Endodermal cell (in vitro differentiated cells): ENCODE measurements at regions not wholly inside any gene's neighbourhood (a gene's known extent, or its start where the extent isn't known, plus 50 kb on each side); places are given as distances from the start of the nearest gene placed in this dataset.

Experiments used
- DNase-seq: peaks from one replicate; pipeline ENCODE4 v3.0.0-alpha.2; 2017
- H3K27ac ChIP-seq: 2 replicates; pipeline ENCODE4 v1.5.1; 2013; ENCODE audit warnings: mild to moderate bottlenecking, low read depth, low read length, moderate library complexity
- H3K27me3 ChIP-seq: 2 replicates; pipeline ENCODE4 v1.6.1; 2013; ENCODE audit warnings: mild to moderate bottlenecking, low read length, moderate library complexity; ENCODE audit not compliant: insufficient read depth, control insufficient read depth, poor library complexity, severe bottlenecking
- H3K36me3 ChIP-seq: 2 replicates; pipeline ENCODE4 v1.7.0; 2013; ENCODE audit warnings: mild to moderate bottlenecking, low read length, moderate library complexity; ENCODE audit not compliant: control insufficient read depth, insufficient read depth
- H3K4me1 ChIP-seq: one replicate; pipeline ENCODE4 v1.7.0; 2013; ENCODE audit warnings: low read length; ENCODE audit not compliant: control insufficient read depth, insufficient read depth
- H3K4me3 ChIP-seq: 2 replicates; pipeline ENCODE4 v1.5.1; 2013; ENCODE audit warnings: mild to moderate bottlenecking, low read length, moderate library complexity
- H3K9ac ChIP-seq: 2 replicates; pipeline ENCODE4 v1.6.1; 2013; ENCODE audit warnings: mild to moderate bottlenecking, low read length, moderate library complexity; ENCODE audit not compliant: poor library complexity, severe bottlenecking; ENCODE audit errors: extremely low read depth
- H3K9me3 ChIP-seq: 2 replicates; pipeline ENCODE4 v1.6.1; 2013; ENCODE audit warnings: mild to moderate bottlenecking, low read length, moderate library complexity; ENCODE audit not compliant: control insufficient read depth
- H3K27ac Mint-ChIP-seq: 2 replicates; pipeline ENCODE4 v1.8.0; 2020; ENCODE audit warnings: mixed read lengths
- H3K27me3 Mint-ChIP-seq: 2 replicates; pipeline ENCODE4 v1.8.0; 2021; ENCODE audit warnings: mild to moderate bottlenecking, mixed read lengths; ENCODE audit not compliant: insufficient read depth
- H3K36me3 Mint-ChIP-seq: 2 replicates; pipeline ENCODE4 v1.8.0; 2020; ENCODE audit warnings: low read depth, mixed read lengths
- H3K4me1 Mint-ChIP-seq: 2 replicates; pipeline ENCODE4 v1.8.0; 2020; ENCODE audit warnings: mixed read lengths
- H3K4me3 Mint-ChIP-seq: 2 replicates; pipeline ENCODE4 v1.8.0; 2020; ENCODE audit warnings: mild to moderate bottlenecking, moderate library complexity, mixed read lengths
- H3K9me3 Mint-ChIP-seq: 2 replicates; pipeline ENCODE4 v1.8.0; 2020; ENCODE audit warnings: mild to moderate bottlenecking, mixed read lengths
- WGBS, 2 experiments: methylation state at CpG; one replicate each; pipeline versions ENCODE4 v1.1.5 to v1.1.7; 2013; ENCODE audit warnings: missing lambda C conversion rate in 2 of 2, mixed read lengths in 1 of 2; ENCODE audit not compliant: insufficient coverage in 1 of 2, insufficient read length in 1 of 2; 5-methylcytosine and 5-hydroxymethylcytosine counted together
- TF ChIP-seq, protein P1 (sequence below): fragments of 200-600 bp; sonication (generic); conservative IDR thresholded peaks from 2 replicates; pipeline ENCODE4 v1.5.0; 2021; ENCODE audit warnings: antibody characterized with exemption, mild to moderate bottlenecking

DNA sequence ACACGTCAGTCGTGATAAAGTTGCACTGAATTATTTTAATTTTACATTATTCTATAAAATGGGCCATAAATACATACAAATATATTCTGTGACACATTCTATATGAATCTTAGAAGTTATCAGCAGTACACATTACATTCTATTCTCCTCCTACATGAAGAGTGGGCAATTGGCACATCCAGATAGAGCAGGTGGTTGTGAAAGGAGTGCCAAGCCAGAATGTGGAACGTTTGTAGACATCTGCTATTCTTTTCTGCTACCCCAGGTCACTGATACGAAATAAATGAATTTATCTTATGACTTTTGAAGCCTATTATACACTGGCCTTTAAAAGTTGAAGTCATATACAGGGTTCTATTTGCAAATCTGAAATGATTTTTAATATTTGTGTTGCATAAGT lies 373.2 kb downstream of the PCDH17 start:
- no peaks in the 10 kb centered on the region for H3K27me3 Mint-ChIP-seq
- H3K4me3 Mint-ChIP-seq = no peak overlapping the region
- Histone ChIP-seq H3K4me1 (no peaks in the 10 kb centered on the region), H3K9me3 (no peaks in the 10 kb centered on the region), H3K9ac (no peak overlapping the region), H3K27ac (no peak overlapping the region), H3K4me3 (no peak overlapping the region), H3K36me3 (no peaks in the 10 kb centered on the region), H3K27me3 (no peaks in the 10 kb centered on the region)
- H3K4me1 Mint-ChIP-seq = no peaks in the 10 kb centered on the region
- no peaks in the 10 kb centered on the region for H3K36me3 Mint-ChIP-seq
- no peaks in the 10 kb centered on the region for H3K9me3 Mint-ChIP-seq
- H3K27ac Mint-ChIP-seq = no peak overlapping the region
- DNase-seq = no peak
- 88% methylated on average over 2 of the region's 4 CpGs; no CpG with 5 or more reads in 1 of the 2 experiments for WGBS, 2 experiments
- TF ChIP-seq, protein P1, sequence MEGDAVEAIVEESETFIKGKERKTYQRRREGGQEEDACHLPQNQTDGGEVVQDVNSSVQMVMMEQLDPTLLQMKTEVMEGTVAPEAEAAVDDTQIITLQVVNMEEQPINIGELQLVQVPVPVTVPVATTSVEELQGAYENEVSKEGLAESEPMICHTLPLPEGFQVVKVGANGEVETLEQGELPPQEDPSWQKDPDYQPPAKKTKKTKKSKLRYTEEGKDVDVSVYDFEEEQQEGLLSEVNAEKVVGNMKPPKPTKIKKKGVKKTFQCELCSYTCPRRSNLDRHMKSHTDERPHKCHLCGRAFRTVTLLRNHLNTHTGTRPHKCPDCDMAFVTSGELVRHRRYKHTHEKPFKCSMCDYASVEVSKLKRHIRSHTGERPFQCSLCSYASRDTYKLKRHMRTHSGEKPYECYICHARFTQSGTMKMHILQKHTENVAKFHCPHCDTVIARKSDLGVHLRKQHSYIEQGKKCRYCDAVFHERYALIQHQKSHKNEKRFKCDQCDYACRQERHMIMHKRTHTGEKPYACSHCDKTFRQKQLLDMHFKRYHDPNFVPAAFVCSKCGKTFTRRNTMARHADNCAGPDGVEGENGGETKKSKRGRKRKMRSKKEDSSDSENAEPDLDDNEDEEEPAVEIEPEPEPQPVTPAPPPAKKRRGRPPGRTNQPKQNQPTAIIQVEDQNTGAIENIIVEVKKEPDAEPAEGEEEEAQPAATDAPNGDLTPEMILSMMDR = no peak

DNA sequence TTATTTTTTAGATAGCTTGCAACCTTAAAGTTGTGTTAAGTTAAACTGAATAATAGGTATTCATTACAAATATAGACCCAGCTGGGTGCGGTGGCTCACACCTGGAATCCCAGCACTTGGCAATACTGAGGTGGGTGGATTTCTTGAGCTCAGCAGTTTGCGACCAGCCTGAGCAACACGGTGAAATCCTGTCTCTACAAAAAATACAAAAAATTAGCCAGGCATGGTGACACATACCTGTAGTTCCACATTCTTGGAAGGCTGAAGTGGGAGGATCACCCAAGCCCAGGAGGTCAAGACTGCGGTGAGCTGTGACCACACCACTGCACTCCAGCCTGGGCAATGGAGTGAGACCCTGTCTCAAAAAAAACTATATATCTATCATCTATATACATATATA lies 386.5 kb downstream of the PCDH17 start:
- H3K4me1 ChIP-seq = no peaks in the 10 kb centered on the region
- WGBS, 2 experiments = 76 to 100% methylated on average over 3 to 4 of the region's 4 CpGs

DNA sequence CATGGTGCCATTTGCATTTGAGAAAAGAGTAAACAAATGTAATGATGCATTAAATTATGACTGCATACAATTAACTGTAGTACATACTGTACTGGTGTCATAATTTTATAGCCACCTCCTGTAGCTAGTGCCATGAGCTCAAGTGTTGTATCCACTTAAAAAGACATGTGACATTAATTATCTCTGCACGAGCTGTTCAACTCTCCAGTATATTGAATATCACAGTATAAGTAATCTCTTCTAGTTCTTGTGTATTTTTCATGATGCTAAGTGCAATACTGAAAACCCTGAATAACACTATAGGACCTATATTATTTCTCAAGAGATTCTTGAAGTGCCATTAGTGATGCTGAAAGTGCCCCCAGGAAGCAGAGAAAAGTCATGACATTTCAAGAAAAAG lies 387.3 kb downstream of the PCDH17 start:
- Mint-ChIP-seq H3K27me3 (no peaks in the 10 kb centered on the region), H3K27ac (no peak overlapping the region), H3K9me3 (no peaks in the 10 kb centered on the region), H3K4me3 (no peak overlapping the region), H3K4me1 (no peaks in the 10 kb centered on the region), H3K36me3 (no peaks in the 10 kb centered on the region)
- Histone ChIP-seq H3K9ac (no peak overlapping the region), H3K9me3 (no peaks in the 10 kb centered on the region), H3K4me1 (no peaks in the 10 kb centered on the region), H3K27ac (no peak overlapping the region), H3K27me3 (no peaks in the 10 kb centered on the region), H3K36me3 (no peaks in the 10 kb centered on the region), H3K4me3 (no peak overlapping the region)
- TF ChIP-seq, protein P1 = no peak
- WGBS, 2 experiments = 60% methylated on average over 1 of the region's 1 CpG; no CpG with 5 or more reads in 1 of the 2 experiments
- no peak for DNase-seq

More for the DNA sequence above, 386.5 kb downstream of the PCDH17 start:
- Histone ChIP-seq H3K9ac (no peak overlapping the region), H3K36me3 (no peaks in the 10 kb centered on the region), H3K4me3 (no peak overlapping the region), H3K9me3 (no peaks in the 10 kb centered on the region), H3K27ac (no peak overlapping the region), H3K27me3 (no peaks in the 10 kb centered on the region)
- Mint-ChIP-seq H3K9me3 (no peaks in the 10 kb centered on the region), H3K27ac (no peak overlapping the region), H3K36me3 (no peaks in the 10 kb centered on the region), H3K4me3 (no peak overlapping the region), H3K4me1 (no peaks in the 10 kb centered on the region), H3K27me3 (no peaks in the 10 kb centered on the region)
- TF ChIP-seq, protein P1 = no peak
- DNase-seq = no peak
